KMS-11 (cell line): ENCODE measurements at regions not wholly inside any gene's neighbourhood (a gene's known extent, or its start where the extent isn't known, plus 50 kb on each side); places are given as distances from the start of the nearest gene placed in this dataset.
A peak's percentile ranks its signal among the peaks of the same experiment; 100 is the strongest.

Source experiments
- H2AFZ ChIP-seq: fragments of 200-600 bp; sonication (generic); 2 replicates; pipeline ENCODE4 v1.6.1; 2016; ENCODE audit warnings: antibody characterized with exemption, mixed run types, low read depth
- H3K27ac ChIP-seq: fragments of 200-600 bp; sonication (generic); 2 replicates; pipeline ENCODE4 v1.6.1; 2016; ENCODE audit warnings: mild to moderate bottlenecking, mixed run types
- H3K27me3 ChIP-seq: fragments of 200-600 bp; sonication (generic); 2 replicates; pipeline ENCODE4 v1.6.1; 2017; ENCODE audit warnings: mild to moderate bottlenecking, low read depth, mixed run types, moderate library complexity; ENCODE audit not compliant: insufficient read depth
- H3K36me3 ChIP-seq: fragments of 200-600 bp; sonication (generic); 2 replicates; pipeline ENCODE4 v1.6.1; 2017; ENCODE audit warnings: mild to moderate bottlenecking, mixed run types; ENCODE audit not compliant: insufficient read depth
- H3K4me1 ChIP-seq: fragments of 200-600 bp; sonication (generic); 2 replicates; pipeline ENCODE4 v1.6.1; 2016; ENCODE audit warnings: mild to moderate bottlenecking, low read depth, mixed run types; ENCODE audit not compliant: poor library complexity, severe bottlenecking
- H3K4me2 ChIP-seq: fragments of 200-600 bp; sonication (generic); 2 replicates; pipeline ENCODE4 v1.7.0; 2016; ENCODE audit warnings: mild to moderate bottlenecking, mixed run types
- H3K4me3 ChIP-seq: fragments of 200-600 bp; sonication (generic); IDR thresholded peaks from 2 replicates; pipeline ENCODE4 v1.6.1; 2017; ENCODE audit warnings: low read depth, low read length, mixed read lengths; ENCODE audit not compliant: insufficient read depth
- H3K79me2 ChIP-seq: fragments of 200-600 bp; sonication (generic); 2 replicates; pipeline ENCODE4 v1.6.1; 2016; ENCODE audit warnings: low read depth, mixed run types; ENCODE audit not compliant: insufficient read depth
- H3K9ac ChIP-seq: fragments of 200-600 bp; sonication (generic); 2 replicates; pipeline ENCODE4 v1.6.1; 2016; ENCODE audit warnings: mild to moderate bottlenecking, mixed run types
- H4K20me1 ChIP-seq: fragments of 200-600 bp; sonication (generic); 2 replicates; pipeline ENCODE4 v1.6.1; 2016; ENCODE audit warnings: mild to moderate bottlenecking, mixed run types; ENCODE audit not compliant: insufficient read depth
- CTCF ChIP-seq: fragments of 200-600 bp; sonication (generic); conservative IDR thresholded peaks from 2 replicates; pipeline ENCODE4 v1.6.1; 2017; ENCODE audit warnings: low read depth, mild to moderate bottlenecking, antibody characterized with exemption, low read length, moderate library complexity, mixed read lengths

- H3K9ac ChIP-seq, result no peak overlapping the region
- no peak for TF ChIP-seq CTCF
- H3K4me2 ChIP-seq, result no peak overlapping the region
- H2AFZ ChIP-seq, result peak overlapping the region; percentile 35; the same call in 1 of the 2 replicates
- H3K27ac ChIP-seq, result no peak overlapping the region
- no peaks in the 10 kb centered on the region for H4K20me1 ChIP-seq
- no peaks in the 10 kb centered on the region for H3K36me3 ChIP-seq
- H3K4me1 ChIP-seq, result no peaks in the 10 kb centered on the region
- H3K4me3 ChIP-seq, result no peak overlapping the region
- no peaks in the 10 kb centered on the region for H3K79me2 ChIP-seq
- H3K27me3 ChIP-seq, result no peaks in the 10 kb centered on the region
Measured at GRCh38 chr10:118458957-118459641, 117.0 kb upstream of the FAM204A start.

- no peaks in the 10 kb centered on the region for H3K4me1 ChIP-seq
- no peaks in the 10 kb centered on the region for H3K79me2 ChIP-seq
- H4K20me1 ChIP-seq, result no peaks in the 10 kb centered on the region
- no peak overlapping the region for H3K4me3 ChIP-seq
- no peak for TF ChIP-seq CTCF
- no peak overlapping the region for H3K27ac ChIP-seq
- no peak overlapping the region for H3K4me2 ChIP-seq
- no peak overlapping the region for H3K9ac ChIP-seq
- no peaks in the 10 kb centered on the region for H3K27me3 ChIP-seq
- no peaks in the 10 kb centered on the region for H3K36me3 ChIP-seq
- H2AFZ ChIP-seq, result no peak overlapping the region
Measured at GRCh38 chr10:118457824-118458428, 115.8 kb upstream of the FAM204A start.

GRCh38 chr10:118455181-118455695 lies 113.1 kb upstream of the FAM204A start:
- Histone ChIP-seq H3K27me3 (no peaks in the 10 kb centered on the region), H3K27ac (no peak overlapping the region), H4K20me1 (no peaks in the 10 kb centered on the region), H3K4me3 (no peak overlapping the region), H3K4me2 (no peak overlapping the region), H3K4me1 (no peaks in the 10 kb centered on the region), H3K9ac (no peak overlapping the region), H3K36me3 (no peaks in the 10 kb centered on the region), H2AFZ (no peak overlapping the region), H3K79me2 (no peaks in the 10 kb centered on the region)
- TF ChIP-seq CTCF, result no peak

GRCh38 chr10:118454211-118454610 lies 112.1 kb upstream of the FAM204A start:
- no peaks in the 10 kb centered on the region for H4K20me1 ChIP-seq
- H2AFZ ChIP-seq, result no peak overlapping the region
- no peak overlapping the region for H3K4me2 ChIP-seq
- H3K27me3 ChIP-seq, result no peaks in the 10 kb centered on the region
- no peak overlapping the region for H3K27ac ChIP-seq
- H3K4me3 ChIP-seq, result no peak overlapping the region
- H3K36me3 ChIP-seq, result no peaks in the 10 kb centered on the region
- no peaks in the 10 kb centered on the region for H3K4me1 ChIP-seq
- H3K79me2 ChIP-seq, result no peaks in the 10 kb centered on the region
- H3K9ac ChIP-seq, result no peak overlapping the region
- no peak for TF ChIP-seq CTCF
